K562 (cell line): ENCODE measurements at regions not wholly inside any gene's neighbourhood (a gene's known extent, or its start where the extent isn't known, plus 50 kb on each side); places are given as distances from the start of the nearest gene placed in this dataset.

ENCODE experiments used
- ATF2 ChIP-seq: sonication (generic); formaldehyde crosslinking; IDR thresholded peaks from 2 replicates; pipeline ENCODE4 v1.8.1; 2022; ENCODE audit warnings: missing genetic modification reagents
- CHD1 ChIP-seq: fragments of 200-600 bp; sonication (generic); IDR thresholded peaks from one replicate; pipeline ENCODE4 v1.6.1; 2012; ENCODE audit warnings: mild to moderate bottlenecking, moderate library complexity, low read length, inconsistent platforms
- CTCF ChIP-seq, 3 experiments: IDR thresholded peaks in 2 of 3; conservative IDR thresholded peaks in 1 of 3; 2 replicates each; pipeline ENCODE4 v1.5.1; 2011 to 2012; ENCODE audit warnings: low read length in 3 of 3, mild to moderate bottlenecking in 3 of 3, control low read depth in 2 of 3, improper control_type of control experiment in 1 of 3, inconsistent platforms in 1 of 3, low read depth in 1 of 3, mixed read lengths in 1 of 3, moderate library complexity in 1 of 3; ENCODE audit not compliant: insufficient read depth in 2 of 3
- ELK1 ChIP-seq: sonication (generic); formaldehyde crosslinking; IDR thresholded peaks from 2 replicates; pipeline ENCODE4 v1.8.1; 2022; ENCODE audit warnings: missing genetic modification reagents
- JUND ChIP-seq, 2 experiments: IDR thresholded peaks; 2 replicates in 1 of 2; 3 replicates in 1 of 2; pipeline ENCODE4 v1.6.1; 2011; ENCODE audit warnings: borderline replicate concordance in 2 of 2, low read depth in 2 of 2, low read length in 2 of 2, improper control_type of control experiment in 1 of 2, missing biosample characterization in 1 of 2, missing genetic modification characterization in 1 of 2, missing genetic modification reagents in 1 of 2
- MTA2 ChIP-seq: fragments of 450-650 bp; IDR thresholded peaks from 2 replicates; pipeline ENCODE4 v1.6.1; 2016; ENCODE audit warnings: low read depth
- SMC3 ChIP-seq: conservative IDR thresholded peaks from 2 replicates; pipeline ENCODE4 v1.6.1; 2011; ENCODE audit warnings: low read depth, low read length, improper control_type of control experiment; ENCODE audit not compliant: insufficient read depth
- ZNF639 ChIP-seq, 2 experiments: fragments of 200-800 bp in 1 of 2; sonication (Bioruptor generic) in 1 of 2; sonication (generic) in 1 of 2; formaldehyde crosslinking in 1 of 2; IDR thresholded peaks in 1 of 2; conservative IDR thresholded peaks in 1 of 2; 2 replicates each; pipeline versions ENCODE4 v1.5.0 to v1.6.1; 2016 to 2020; ENCODE audit warnings: missing compliant biosample characterization in 1 of 2, missing genetic modification characterization in 1 of 2, missing genetic modification reagents in 1 of 2

- no peak for TF ChIP-seq CTCF (IDR thresholded peaks at IDR 0.05 in 2 of 3, conservative IDR thresholded peaks at IDR 0.05 in 1 of 3; ENCODE audit: insufficient read depth in 2 of 3, low read depth in 1 of 3, low read length in 3 of 3)
- TF ChIP-seq JUND (IDR thresholded peaks at IDR 0.05; ENCODE audit: borderline replicate concordance, low read depth, low read length), result no peak
- no peak for TF ChIP-seq JUND (tag; IDR thresholded peaks at IDR 0.05; ENCODE audit: borderline replicate concordance, low read depth, low read length)
- TF ChIP-seq ATF2 (CRISPR knock-in tag), result no peak
- TF ChIP-seq SMC3, result no peak
- TF ChIP-seq ZNF639 (CRISPR knock-in tag; conservative IDR thresholded peaks at IDR 0.05 in 1 of 2, IDR thresholded peaks at IDR 0.05 in 1 of 2), result no peak
- TF ChIP-seq MTA2, result no peak
- no peak for TF ChIP-seq CHD1
- TF ChIP-seq ELK1 (CRISPR knock-in tag), result no peak
Measured at GRCh38 chr2:38484957-38485356, 107.9 kb upstream of the ATL2 start.
